AG20443 (cell line): ENCODE measurements at regions not wholly inside any gene's neighbourhood (a gene's known extent, or its start where the extent isn't known, plus 50 kb on each side); places are given as distances from the start of the nearest gene placed in this dataset.
"Not testable (repeated sequence)": the region's sequence is repeated elsewhere in the genome, so short reads cannot be mapped to it uniquely, and the experiment has no call there.

Experiments
- DNase-seq: peaks from one replicate; pipeline ENCODE4 v3.0.0; 2012; ENCODE audit warnings: low spot score, mixed read lengths

- DNase-seq, result not testable (repeated sequence)
These were observed 101.8 kb upstream of the PCBD1 start for GRCh38 chr10:70990156-70990555.

GRCh38 chr10:70990681-70991080 lies 102.3 kb upstream of the PCBD1 start:
- DNase-seq, result no peak

DNA sequence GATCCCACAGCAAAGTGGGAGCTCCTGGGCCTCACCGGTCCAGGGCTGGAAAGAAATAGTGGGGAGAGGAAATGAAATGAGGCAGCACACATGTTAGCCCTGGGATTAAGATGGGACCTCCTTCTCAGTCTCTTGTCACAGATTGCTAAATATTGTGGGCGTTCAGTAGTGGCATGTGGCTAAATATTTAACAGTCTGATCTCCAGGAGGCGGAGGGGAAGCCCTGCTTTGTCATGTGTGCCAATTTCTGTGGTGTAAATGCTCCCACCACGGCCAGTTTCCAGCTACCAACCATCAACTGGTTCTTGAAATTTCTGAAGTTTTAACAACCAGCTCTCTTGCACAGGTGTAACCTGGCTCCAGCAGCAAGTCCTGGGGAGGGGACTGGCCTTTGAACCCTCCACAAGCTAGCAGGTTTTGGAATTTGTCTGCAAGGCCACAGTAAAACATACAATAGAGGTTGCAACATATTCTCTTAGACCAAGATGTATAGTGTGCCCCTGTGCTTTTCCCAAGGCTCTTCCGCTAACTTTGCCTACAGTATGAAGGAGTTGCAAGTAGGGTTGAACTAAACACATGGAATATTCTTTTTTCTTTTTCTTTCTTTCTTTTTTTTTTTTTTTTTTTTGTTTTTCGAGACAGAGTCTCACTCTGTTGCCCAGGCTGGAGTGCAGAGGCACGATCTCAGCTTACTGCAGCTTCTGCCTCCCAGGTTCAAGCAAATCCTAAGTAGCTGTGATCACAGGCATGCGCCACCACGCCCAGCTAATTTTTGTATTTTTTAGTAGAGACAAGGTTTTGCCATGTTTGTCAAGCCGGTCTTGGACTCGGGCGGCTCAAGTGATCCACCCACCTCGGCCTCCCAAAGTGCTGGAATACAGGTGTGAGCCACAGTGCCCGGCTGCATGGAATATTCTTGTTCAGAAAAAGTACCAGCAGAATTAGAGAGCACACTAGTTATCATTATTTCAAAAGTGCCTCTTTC lies 103.1 kb upstream of the PCBD1 start:
- no peak for DNase-seq

DNA sequence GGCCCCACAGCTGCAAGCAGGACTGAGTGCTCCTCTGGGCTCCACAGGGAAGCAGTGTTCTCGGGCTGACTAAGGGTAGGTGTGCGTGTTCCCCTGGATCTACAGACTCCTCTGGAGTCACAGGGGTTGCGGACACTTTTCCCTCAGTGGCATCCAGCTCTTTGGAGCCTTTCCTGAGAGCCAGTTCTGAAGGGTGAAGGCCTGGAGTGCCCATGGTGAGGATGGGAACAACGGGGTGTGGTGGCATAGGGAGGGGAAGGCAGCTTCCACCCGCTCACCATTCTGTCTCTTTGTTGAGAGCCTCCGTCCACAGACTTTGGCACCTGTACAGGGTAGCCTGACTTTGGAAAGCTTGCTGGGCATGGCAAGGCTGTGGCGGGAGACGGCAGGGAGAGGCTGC lies 104.1 kb upstream of the PCBD1 start:
- no peak for DNase-seq

DNA sequence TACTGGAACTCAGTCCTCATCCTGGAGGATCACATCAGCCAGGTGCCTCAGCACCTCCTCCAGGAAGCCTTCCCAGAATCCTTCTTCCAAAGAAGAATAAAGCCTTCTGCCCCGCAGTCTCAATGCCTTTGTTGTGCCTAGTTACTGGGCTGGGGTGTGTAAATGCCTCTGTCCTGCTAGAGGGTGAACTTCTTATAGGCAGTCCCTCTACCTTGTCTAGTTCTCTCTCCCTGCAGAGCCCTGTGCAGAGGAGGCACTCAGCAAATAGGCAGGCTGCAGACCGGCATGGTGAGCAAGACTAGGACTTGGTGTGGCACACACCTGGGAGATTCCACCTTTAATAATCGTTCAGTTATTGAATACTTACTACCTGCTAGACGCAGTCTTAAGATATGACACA lies 104.7 kb upstream of the PCBD1 start:
- DNase-seq, result no peak

GRCh38 chr10:70996549-70996948 lies 108.2 kb upstream of the PCBD1 start:
- DNase-seq, result no peak

- DNase-seq, result no peak
These were observed 108.9 kb upstream of the PCBD1 start for GRCh38 chr10:70997236-70997635.

- DNase-seq, result no peak
These were observed 109.7 kb upstream of the PCBD1 start for GRCh38 chr10:70998086-70998485.

DNA sequence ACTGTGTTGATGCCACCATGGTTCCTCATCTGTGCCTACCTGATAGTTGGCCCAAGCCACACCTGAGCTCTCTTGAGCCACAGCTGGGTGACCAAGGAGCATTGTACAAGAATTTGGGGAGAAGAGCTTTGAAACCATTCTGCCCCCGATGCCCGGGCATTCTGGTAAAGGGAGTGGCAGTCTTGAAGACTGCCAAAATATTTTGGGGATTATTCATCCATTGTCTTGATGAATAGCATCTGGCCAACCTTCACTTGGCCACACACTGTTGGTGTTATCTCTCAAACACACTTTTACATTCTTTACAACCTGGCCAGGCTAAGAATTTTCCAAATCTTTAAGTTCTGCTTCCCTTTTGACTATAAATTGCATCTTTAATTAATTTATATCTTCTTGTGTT lies 113.1 kb upstream of the PCBD1 start:
- no peak for DNase-seq

DNA sequence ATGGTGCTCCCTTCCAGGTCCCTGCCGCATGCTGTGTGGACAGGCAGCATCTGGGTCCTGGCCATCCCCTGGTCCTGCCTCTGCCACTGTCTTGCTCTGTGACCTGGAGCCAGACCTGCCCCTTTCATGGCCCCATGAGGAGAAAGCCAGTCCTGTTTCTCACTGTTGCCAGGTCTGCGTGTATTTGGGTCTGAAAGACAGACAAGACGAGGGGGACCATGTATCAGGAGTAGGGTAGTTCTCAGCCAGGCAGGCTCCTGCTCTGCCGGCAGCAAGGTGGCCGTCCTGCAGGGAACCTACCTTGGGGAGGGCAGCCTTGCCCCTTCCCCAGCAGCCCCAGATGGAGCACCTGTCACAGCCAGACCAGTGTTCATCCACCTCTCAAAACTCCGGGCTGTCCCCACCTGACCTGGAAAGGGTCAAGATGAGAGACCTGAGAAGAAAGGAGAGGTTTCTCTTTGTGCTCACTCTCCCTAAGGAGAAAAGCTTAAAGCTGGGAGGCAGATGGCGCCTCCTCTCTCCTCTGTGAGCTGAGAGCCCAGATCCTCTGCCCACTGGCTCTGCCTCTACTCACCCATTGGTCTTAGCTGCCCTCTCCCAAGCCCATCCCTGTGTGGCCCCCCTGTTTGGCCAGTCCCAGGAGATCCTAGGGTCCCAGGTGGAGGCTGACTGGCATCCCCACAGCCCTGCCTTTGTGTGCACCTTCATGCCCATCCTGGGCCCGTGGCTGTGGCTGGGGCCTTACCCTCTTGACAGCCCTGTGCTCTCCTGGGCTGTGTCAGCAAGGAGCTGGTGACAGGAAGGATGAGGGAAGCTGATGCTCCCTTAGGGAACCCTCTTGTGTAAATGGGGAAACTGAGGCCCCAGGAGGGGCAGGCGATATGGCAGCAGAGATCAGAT lies 116.1 kb upstream of the PCBD1 start:
- DNase-seq, result no peak

DNA sequence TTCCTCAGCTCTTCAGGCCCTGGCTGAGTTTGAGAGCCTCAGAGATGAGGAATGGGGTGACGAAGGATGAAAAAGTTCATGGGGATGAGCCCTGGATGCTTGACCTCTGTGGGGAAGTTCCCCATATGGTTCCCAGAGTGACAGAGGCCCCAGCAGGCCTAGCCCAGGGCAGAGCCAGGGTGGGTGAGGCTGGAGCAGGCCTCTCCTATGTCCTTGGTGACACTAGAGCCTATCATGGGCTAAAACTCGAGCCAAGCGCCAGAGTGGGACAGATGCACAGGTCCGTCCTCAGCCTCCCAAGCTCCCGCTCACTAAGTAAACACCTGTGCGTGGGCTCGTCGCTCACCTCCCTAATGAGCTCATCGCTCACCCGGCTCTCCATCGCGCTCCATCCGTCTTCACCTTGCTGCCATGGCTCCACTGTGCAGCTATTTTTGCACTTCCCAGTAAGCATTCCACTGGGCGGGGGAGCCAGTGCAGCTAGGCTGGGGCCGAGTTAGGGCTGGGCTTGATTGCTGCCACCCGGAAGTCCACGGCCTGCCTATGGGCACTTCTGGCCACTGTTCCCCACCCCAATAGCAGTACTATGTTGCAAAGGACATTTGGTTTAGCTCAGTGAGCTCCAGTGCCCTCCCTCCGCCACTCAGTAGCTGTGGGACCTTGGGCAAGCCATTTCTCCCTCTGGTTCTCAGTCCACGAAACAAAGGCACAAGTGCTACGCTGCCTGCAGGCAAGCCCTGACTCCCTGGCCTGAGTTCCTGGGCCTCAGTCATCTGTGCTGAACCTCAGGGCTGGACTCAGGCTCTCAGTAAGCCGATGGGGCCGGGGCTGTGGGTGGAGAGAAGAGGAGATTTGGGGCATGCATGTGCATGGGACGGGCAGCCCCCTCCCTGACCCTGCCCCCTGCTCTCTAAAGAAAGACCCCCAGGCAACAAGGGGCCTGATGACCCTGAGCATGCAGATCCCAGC lies 117.3 kb upstream of the PCBD1 start:
- DNase-seq, result no peak

GRCh38 chr10:71006506-71006905 lies 118.1 kb upstream of the PCBD1 start:
- no peak for DNase-seq

DNA sequence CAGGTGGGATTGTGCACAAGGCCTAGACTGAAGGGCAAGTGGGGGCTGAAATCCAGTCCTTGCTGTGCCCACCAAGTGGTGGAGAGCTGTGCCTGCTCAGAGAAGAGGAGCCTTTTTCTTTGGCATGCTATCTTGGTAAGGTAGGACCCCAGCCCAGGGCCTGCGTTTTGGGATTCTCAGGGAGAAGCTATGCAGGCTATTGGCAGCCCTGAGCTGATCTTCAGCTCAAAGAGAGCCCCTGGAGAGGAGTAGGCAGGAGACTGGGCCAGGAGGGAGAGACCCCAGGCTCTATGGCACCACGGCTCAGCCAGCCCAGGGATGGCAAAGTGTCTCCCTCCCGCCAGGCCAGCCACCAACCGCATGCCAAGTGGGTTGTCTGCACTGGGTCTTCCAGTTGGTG lies 119.2 kb upstream of the PCBD1 start:
- DNase-seq, result no peak

DNA sequence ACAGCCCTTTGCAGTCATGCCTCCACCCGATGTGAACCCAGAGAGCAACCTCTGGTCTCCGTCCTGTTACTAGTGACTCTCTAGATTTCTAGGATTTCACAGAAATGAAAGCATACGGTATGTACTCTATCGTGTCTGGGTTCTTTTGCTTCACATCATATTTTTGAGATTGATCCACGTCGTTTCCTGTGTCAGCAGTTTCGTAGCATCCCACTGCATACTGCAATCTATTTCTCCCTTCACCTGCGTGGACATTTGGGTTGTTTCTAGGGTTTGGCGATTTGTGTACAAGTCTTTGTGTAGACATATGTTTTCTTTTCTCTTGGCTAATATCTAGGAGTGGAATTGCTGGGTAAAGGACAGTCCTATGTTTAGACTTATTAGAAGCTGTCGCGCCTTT lies 119.8 kb upstream of the PCBD1 start:
- no peak for DNase-seq

DNA sequence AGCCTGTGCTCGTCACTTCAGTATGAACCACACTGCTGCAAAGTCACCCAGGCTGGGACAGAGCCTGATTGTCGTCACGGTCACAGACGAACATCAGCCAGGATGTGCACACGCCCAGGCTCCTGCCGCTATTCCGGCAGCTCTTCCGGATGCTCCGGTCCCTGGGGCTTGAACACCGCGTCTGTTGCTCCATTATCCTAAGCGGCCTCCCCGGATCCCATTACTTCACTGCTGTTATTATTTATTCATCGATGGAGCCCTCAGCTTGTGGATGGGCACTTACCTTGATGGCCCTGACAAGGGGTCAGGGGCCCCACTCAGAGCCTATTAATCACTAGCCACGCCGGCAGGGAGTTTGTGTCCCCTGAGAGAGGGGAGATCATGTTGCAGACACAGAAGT lies 120.8 kb upstream of the PCBD1 start:
- no peak for DNase-seq

- DNase-seq, result no peak
These were observed 122.4 kb upstream of the PCBD1 start for GRCh38 chr10:71010730-71011129.

DNA sequence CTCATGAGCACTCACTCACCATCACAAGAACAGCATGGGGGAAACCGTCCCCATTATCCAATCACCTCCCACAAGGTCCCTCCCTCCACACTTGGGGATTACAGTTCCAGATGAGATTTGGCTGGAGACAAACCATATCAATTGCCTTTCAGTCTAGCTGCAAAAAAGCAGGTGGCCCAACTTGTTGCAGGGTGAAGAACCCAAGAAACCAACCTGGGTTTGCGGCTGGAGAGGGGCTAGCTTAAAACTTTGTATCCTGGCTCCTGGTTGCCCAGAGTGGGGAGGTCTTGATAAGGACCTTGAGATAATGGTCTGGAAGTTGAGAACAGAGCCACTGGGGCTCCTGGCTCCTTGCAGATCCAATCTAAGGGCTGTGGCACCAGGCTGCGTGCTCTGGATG lies 122.8 kb upstream of the PCBD1 start:
- DNase-seq, result no peak

GRCh38 chr10:71014021-71014805 lies 125.8 kb upstream of the PCBD1 start:
- no peak for DNase-seq

DNA sequence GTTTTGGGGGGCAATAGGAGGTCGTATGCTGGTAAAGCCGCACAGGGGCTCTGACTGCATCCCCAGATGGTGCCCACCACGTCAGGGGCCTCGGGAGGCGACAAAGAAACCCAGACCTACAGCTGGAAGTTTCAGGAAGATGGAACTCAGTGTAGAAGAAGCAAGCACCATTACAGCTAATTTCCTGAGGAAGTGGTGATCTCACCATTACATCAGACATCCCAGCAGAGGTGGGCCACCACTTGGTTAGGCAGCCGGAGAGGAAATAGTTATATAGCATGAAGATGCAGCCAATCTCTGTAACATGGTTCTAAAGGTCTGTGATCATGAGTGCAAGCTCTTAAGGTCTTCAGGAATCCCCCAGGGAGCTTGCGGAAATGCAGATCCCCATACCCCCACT lies 127.3 kb upstream of the PCBD1 start:
- no peak for DNase-seq

- not testable (repeated sequence) for DNase-seq
These were observed 131.7 kb upstream of the PCBD1 start for GRCh38 chr10:71020061-71020460.

- no peak for DNase-seq
These were observed 133.0 kb upstream of the PCBD1 start for GRCh38 chr10:71021402-71021801.
